Hepatocyte (in vitro differentiated cells): ENCODE measurements at regions not wholly inside any gene's neighbourhood (a gene's known extent, or its start where the extent isn't known, plus 50 kb on each side); places are given as distances from the start of the nearest gene placed in this dataset.

Source experiments
- DNase-seq: peaks from one replicate; pipeline ENCODE4 v3.0.0-alpha.2; 2016; ENCODE audit warnings: low spot score
- H2AFZ ChIP-seq: fragments of 200-600 bp; sonication (generic); 2 replicates; pipeline ENCODE4 v1.6.0; 2016; ENCODE audit warnings: antibody characterized with exemption, mild to moderate bottlenecking
- H3K27ac ChIP-seq: fragments of 200-600 bp; sonication (generic); 2 replicates; pipeline ENCODE4 v1.5.1; 2016; ENCODE audit warnings: mild to moderate bottlenecking
- H3K27me3 ChIP-seq: fragments of 200-600 bp; sonication (generic); 2 replicates; pipeline ENCODE4 v1.6.1; 2016
- H3K36me3 ChIP-seq: fragments of 200-600 bp; sonication (generic); replicated peaks from 2 replicates; pipeline ENCODE4 v1.5.1; 2016; ENCODE audit warnings: low read depth; ENCODE audit not compliant: insufficient read depth
- H3K4me1 ChIP-seq: fragments of 200-600 bp; sonication (generic); 2 replicates; pipeline ENCODE4 v1.5.1; 2016; ENCODE audit warnings: mild to moderate bottlenecking, moderate library complexity; ENCODE audit not compliant: insufficient read depth
- H3K4me2 ChIP-seq: fragments of 200-600 bp; sonication (generic); 2 replicates; pipeline ENCODE4 v1.6.0; 2016
- H3K4me3 ChIP-seq: fragments of 200-600 bp; sonication (generic); 2 replicates; pipeline ENCODE4 v1.5.1; 2016; ENCODE audit warnings: mild to moderate bottlenecking
- H3K79me2 ChIP-seq: fragments of 200-600 bp; sonication (generic); 2 replicates; pipeline ENCODE4 v1.6.0; 2017; ENCODE audit warnings: mild to moderate bottlenecking
- H3K9me2 ChIP-seq: fragments of 200-600 bp; sonication (generic); replicated peaks from 2 replicates; pipeline ENCODE4 v1.6.0; 2017; ENCODE audit warnings: mild to moderate bottlenecking; ENCODE audit not compliant: insufficient read depth
- H3K9me3 ChIP-seq: fragments of 200-600 bp; sonication (generic); 2 replicates; pipeline ENCODE4 v1.5.1; 2016; ENCODE audit warnings: low read depth, mild to moderate bottlenecking
- H4K20me1 ChIP-seq: fragments of 200-600 bp; sonication (generic); 2 replicates; pipeline ENCODE4 v1.6.0; 2016; ENCODE audit warnings: mild to moderate bottlenecking; ENCODE audit not compliant: insufficient read depth, poor library complexity, severe bottlenecking
- EZH2 ChIP-seq: fragments of 200-600 bp; sonication (generic); IDR thresholded peaks from 2 replicates; pipeline ENCODE4 v1.6.1; 2016; ENCODE audit warnings: antibody characterized with exemption, mild to moderate bottlenecking, borderline replicate concordance
- EZH2phosphoT487 ChIP-seq: fragments of 200-600 bp; sonication (generic); IDR thresholded peaks from one replicate; pipeline ENCODE4 v1.6.1; 2018; ENCODE audit warnings: antibody characterized with exemption, mild to moderate bottlenecking, low read depth, moderate library complexity; ENCODE audit not compliant: unreplicated experiment, severe bottlenecking
- WGBS: methylation state at CpG from one replicate; pipeline ENCODE4 v1.1.6; 2016; ENCODE audit warnings: low lambda C conversion rate; ENCODE audit errors: missing lambda C conversion rate; 5-methylcytosine and 5-hydroxymethylcytosine counted together
- TF ChIP-seq, protein P1 (sequence below): fragments of 200-600 bp; sonication (generic); IDR thresholded peaks from 2 replicates; pipeline ENCODE4 v1.5.1; 2016; ENCODE audit warnings: antibody characterized with exemption, mild to moderate bottlenecking; ENCODE audit not compliant: poor library complexity

DNA sequence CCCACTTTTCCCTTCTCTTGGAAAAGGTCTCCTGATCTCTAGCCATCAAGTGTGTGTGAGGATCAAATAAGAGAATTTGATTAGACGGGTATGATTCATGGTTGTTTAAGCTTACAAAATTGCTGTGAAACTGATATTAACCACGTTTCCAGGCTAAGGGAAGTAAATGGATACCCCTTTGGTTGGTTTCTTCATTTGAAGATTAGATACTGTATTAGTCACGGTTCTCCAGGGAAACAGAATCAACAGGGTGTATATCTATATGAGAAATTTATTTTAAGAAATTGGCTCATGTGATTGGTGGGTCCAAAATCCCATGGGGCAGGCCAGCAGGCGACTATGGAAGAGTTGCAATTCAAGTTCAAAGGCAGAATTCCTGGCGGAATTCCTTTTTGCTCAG, 112.7 kb upstream of the SELENOK start:
- no peaks in the 10 kb centered on the region for H4K20me1 ChIP-seq
- no peaks in the 10 kb centered on the region for H3K4me1 ChIP-seq
- H3K4me2 ChIP-seq, result no peak overlapping the region
- TF ChIP-seq, protein P1, sequence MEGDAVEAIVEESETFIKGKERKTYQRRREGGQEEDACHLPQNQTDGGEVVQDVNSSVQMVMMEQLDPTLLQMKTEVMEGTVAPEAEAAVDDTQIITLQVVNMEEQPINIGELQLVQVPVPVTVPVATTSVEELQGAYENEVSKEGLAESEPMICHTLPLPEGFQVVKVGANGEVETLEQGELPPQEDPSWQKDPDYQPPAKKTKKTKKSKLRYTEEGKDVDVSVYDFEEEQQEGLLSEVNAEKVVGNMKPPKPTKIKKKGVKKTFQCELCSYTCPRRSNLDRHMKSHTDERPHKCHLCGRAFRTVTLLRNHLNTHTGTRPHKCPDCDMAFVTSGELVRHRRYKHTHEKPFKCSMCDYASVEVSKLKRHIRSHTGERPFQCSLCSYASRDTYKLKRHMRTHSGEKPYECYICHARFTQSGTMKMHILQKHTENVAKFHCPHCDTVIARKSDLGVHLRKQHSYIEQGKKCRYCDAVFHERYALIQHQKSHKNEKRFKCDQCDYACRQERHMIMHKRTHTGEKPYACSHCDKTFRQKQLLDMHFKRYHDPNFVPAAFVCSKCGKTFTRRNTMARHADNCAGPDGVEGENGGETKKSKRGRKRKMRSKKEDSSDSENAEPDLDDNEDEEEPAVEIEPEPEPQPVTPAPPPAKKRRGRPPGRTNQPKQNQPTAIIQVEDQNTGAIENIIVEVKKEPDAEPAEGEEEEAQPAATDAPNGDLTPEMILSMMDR, result no peak
- H2AFZ ChIP-seq, result no peak overlapping the region
- no peaks in the 10 kb centered on the region for H3K9me2 ChIP-seq
- no peaks in the 10 kb centered on the region for H3K79me2 ChIP-seq
- no peak overlapping the region for H3K27ac ChIP-seq
- H3K4me3 ChIP-seq, result no peak overlapping the region
- H3K9me3 ChIP-seq, result no peaks in the 10 kb centered on the region
- no peaks in the 10 kb centered on the region for H3K27me3 ChIP-seq
- WGBS, result 81% methylated on average over 5 of the region's 5 CpGs
- no peak for DNase-seq
- H3K36me3 ChIP-seq, result no peaks in the 10 kb centered on the region

GRCh38 chr3:54003136-54003535, 111.5 kb upstream of the SELENOK start:
- no peaks in the 10 kb centered on the region for H3K4me1 ChIP-seq
- H3K9me2 ChIP-seq, result no peaks in the 10 kb centered on the region
- no peaks in the 10 kb centered on the region for H4K20me1 ChIP-seq
- no peaks in the 10 kb centered on the region for H3K27me3 ChIP-seq
- no peak overlapping the region for H2AFZ ChIP-seq
- H3K79me2 ChIP-seq, result no peaks in the 10 kb centered on the region
- H3K4me3 ChIP-seq, result no peak overlapping the region
- no peak for DNase-seq
- H3K27ac ChIP-seq, result no peak overlapping the region
- 88% methylated on average over 9 of the region's 9 CpGs for WGBS
- no peaks in the 10 kb centered on the region for H3K36me3 ChIP-seq
- no peak overlapping the region for H3K4me2 ChIP-seq
- H3K9me3 ChIP-seq, result no peaks in the 10 kb centered on the region
- TF ChIP-seq, protein P1, result no peak
- no peak for TF ChIP-seq EZH2
- TF ChIP-seq EZH2phosphoT487, result no peak

DNA sequence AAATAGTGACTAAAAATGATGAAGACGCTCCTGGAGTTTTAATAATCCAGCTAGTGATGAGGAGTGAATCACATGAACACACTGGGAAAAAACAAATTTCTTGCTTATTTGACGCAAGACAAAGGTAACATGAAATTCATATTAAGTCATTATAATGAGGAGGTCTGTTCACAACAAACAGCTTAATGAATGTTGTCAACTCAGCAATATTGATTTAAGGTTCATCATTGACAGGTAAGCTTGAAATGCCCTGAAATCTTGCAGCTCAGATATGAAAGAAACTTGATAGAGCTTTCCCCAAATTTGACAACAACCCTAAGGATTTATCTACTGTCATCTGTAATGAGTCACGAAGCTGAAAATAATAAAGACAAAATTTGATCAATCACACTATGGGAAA, 108.1 kb upstream of the SELENOK start:
- TF ChIP-seq EZH2phosphoT487, result no peak
- TF ChIP-seq, protein P1, result no peak
- no peak for TF ChIP-seq EZH2
- Histone ChIP-seq H3K9me2 (no peaks in the 10 kb centered on the region), H2AFZ (no peak overlapping the region), H4K20me1 (no peaks in the 10 kb centered on the region), H3K4me3 (no peak overlapping the region), H3K36me3 (no peaks in the 10 kb centered on the region), H3K79me2 (no peaks in the 10 kb centered on the region), H3K4me2 (no peak overlapping the region), H3K27ac (no peak overlapping the region), H3K9me3 (no peaks in the 10 kb centered on the region), H3K27me3 (peaks cover 3% of the 10 kb centered on the region), H3K4me1 (no peaks in the 10 kb centered on the region)
- 85% methylated on average over 3 of the region's 3 CpGs for WGBS
- no peak for DNase-seq

DNA sequence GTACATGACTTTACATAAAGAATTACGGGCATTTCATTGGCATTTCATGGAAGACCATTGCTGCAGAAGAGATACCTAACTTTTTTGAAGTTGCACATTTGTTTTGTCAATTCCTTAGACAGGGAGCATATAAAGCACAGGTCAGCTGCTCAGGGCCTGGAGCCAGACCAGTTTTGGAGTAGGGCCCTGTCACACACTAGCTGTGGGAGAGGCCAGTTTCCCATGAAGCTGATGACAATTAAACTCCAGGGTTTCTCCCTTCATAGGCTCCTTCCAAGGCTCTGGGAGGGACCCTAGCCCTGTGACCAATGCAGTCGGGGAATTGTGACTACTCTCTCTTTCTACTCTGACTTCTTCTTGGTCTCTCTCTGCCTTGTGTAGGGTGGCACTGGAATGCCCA, 107.3 kb upstream of the SELENOK start:
- no peak overlapping the region for H3K4me2 ChIP-seq
- H3K4me3 ChIP-seq, result no peak overlapping the region
- no peak overlapping the region for H2AFZ ChIP-seq
- H3K27ac ChIP-seq, result no peak overlapping the region
- no peaks in the 10 kb centered on the region for H3K4me1 ChIP-seq
- no peaks in the 10 kb centered on the region for H4K20me1 ChIP-seq
- no peaks in the 10 kb centered on the region for H3K79me2 ChIP-seq
- H3K27me3 ChIP-seq, result peaks cover 3% of the 10 kb centered on the region
- no peaks in the 10 kb centered on the region for H3K9me3 ChIP-seq
- WGBS, result 95% methylated on average over 2 of the region's 2 CpGs
- no peaks in the 10 kb centered on the region for H3K9me2 ChIP-seq
- H3K36me3 ChIP-seq, result no peaks in the 10 kb centered on the region
- DNase-seq, result no peak
- TF ChIP-seq EZH2phosphoT487 (no peak), EZH2 (no peak)
- TF ChIP-seq, protein P1, result no peak
